SK-N-SH treated with all-trans-retinoic acid at 6 μM for 48 hours (cell line): ENCODE measurements at regions not wholly inside any gene's neighbourhood (a gene's known extent, or its start where the extent isn't known, plus 50 kb on each side); places are given as distances from the start of the nearest gene placed in this dataset.

ENCODE experiments used
- ATAC-seq: fragments of 200-7000 bp; cut with Tn5 transposase; 3 replicates; pipeline ENCODE4 v1.9.1; 2020; ENCODE audit warnings: mild to moderate bottlenecking, moderate library complexity
- BACH2 ChIP-seq: fragments of 250-450 bp; sonication (Bioruptor Pico); IDR thresholded peaks from 2 replicates; pipeline ENCODE4 v1.9.0; 2021; ENCODE audit warnings: mild to moderate bottlenecking, borderline replicate concordance
- CSDC2 ChIP-seq: fragments of 250-450 bp; sonication (Bioruptor Pico); IDR thresholded peaks from 2 replicates; pipeline ENCODE4 v1.5.0; 2020; ENCODE audit warnings: mild to moderate bottlenecking, moderate library complexity
- ESRRG ChIP-seq: fragments of 250-450 bp; sonication (Bioruptor Pico); IDR thresholded peaks from 2 replicates; pipeline ENCODE4 v1.6.1; 2021; ENCODE audit warnings: mild to moderate bottlenecking
- GLIS3 ChIP-seq: fragments of 250-450 bp; sonication (Bioruptor Pico); IDR thresholded peaks from 2 replicates; pipeline ENCODE4 v1.5.0; 2020; ENCODE audit warnings: mild to moderate bottlenecking, moderate library complexity
- ISL1 ChIP-seq: fragments of 250-450 bp; sonication (Bioruptor Pico); IDR thresholded peaks from 2 replicates; pipeline ENCODE4 v2.1.2; 2022; ENCODE audit warnings: mild to moderate bottlenecking, moderate library complexity
- OSR1 ChIP-seq: fragments of 250-450 bp; sonication (Bioruptor Pico); IDR thresholded peaks from 2 replicates; pipeline ENCODE4 v1.8.0; 2022; ENCODE audit warnings: moderate library complexity, mild to moderate bottlenecking, inconsistent platforms
- PPARA ChIP-seq: fragments of 250-450 bp; sonication (Bioruptor Pico); IDR thresholded peaks from 2 replicates; pipeline ENCODE4 v1.5.0; 2020; ENCODE audit warnings: mild to moderate bottlenecking, borderline replicate concordance
- RARB ChIP-seq: fragments of 250-450 bp; sonication (Bioruptor Pico); IDR thresholded peaks from 2 replicates; pipeline ENCODE4 v1.8.0; 2021; ENCODE audit warnings: mild to moderate bottlenecking, moderate library complexity
- SNAI2 ChIP-seq: fragments of 250-450 bp; sonication (Bioruptor Pico); IDR thresholded peaks from 2 replicates; pipeline ENCODE4 v1.5.0; 2020; ENCODE audit warnings: mild to moderate bottlenecking, moderate library complexity
- TCF4 ChIP-seq: fragments of 250-450 bp; sonication (Bioruptor Pico); IDR thresholded peaks from 2 replicates; pipeline ENCODE4 v1.8.0; 2021; ENCODE audit warnings: mild to moderate bottlenecking, moderate library complexity, borderline replicate concordance
- TOX ChIP-seq: fragments of 250-450 bp; sonication (Bioruptor Pico); IDR thresholded peaks from 2 replicates; pipeline ENCODE4 v1.8.0; 2021; ENCODE audit warnings: mild to moderate bottlenecking, moderate library complexity, borderline replicate concordance
- ZC3H10 ChIP-seq: fragments of 250-450 bp; sonication (Bioruptor Pico); IDR thresholded peaks from 2 replicates; pipeline ENCODE4 v1.5.1; 2021; ENCODE audit warnings: mild to moderate bottlenecking, moderate library complexity
- ZFP30 ChIP-seq: fragments of 450-650 bp; formaldehyde crosslinking; IDR thresholded peaks from 2 replicates; pipeline ENCODE4 v1.5.0; 2022; ENCODE audit warnings: mild to moderate bottlenecking, moderate library complexity
- ZNF70 ChIP-seq: fragments of 450-650 bp; formaldehyde crosslinking; IDR thresholded peaks from 2 replicates; pipeline ENCODE4 v1.5.0; 2020; ENCODE audit warnings: mild to moderate bottlenecking, moderate library complexity
- TF ChIP-seq, protein P1 (sequence below): fragments of 250-450 bp; sonication (Bioruptor Pico); IDR thresholded peaks from 2 replicates; pipeline ENCODE4 v1.5.0; 2020; ENCODE audit warnings: mild to moderate bottlenecking, moderate library complexity
- TF ChIP-seq, protein P2 (sequence below): fragments of 250-450 bp; sonication (Bioruptor Pico); IDR thresholded peaks from 2 replicates; pipeline ENCODE4 v1.5.1; 2021; ENCODE audit warnings: mild to moderate bottlenecking, moderate library complexity
- TF ChIP-seq, protein P3 (sequence below): fragments of 250-450 bp; sonication (Bioruptor Pico); IDR thresholded peaks from 2 replicates; pipeline ENCODE4 v1.5.1; 2020; ENCODE audit warnings: low read depth, mild to moderate bottlenecking, moderate library complexity

DNA sequence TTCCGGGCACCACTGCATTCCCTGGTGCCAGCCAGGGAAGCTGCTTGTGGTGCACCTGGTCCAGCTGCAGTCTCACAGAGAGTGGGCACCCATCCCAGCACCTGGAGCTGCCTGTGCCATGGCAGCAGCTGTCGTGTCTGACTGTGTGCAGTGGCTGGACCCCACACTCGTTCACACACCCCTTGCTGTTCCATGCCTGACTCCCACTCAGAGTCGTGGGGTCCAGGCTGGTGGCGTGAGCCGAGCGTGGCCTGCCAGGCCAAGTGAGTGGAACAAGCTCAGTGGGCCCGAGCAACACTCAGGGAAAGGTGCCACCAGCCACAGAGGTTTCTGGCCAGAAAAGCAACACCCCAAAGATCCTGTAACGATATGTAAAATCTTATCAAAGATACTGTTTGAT, 97.2 kb upstream of the KCNK1 start:
- no peak for ATAC-seq
- TF ChIP-seq SNAI2 (CRISPR knock-in tag) = no peak
- TF ChIP-seq CSDC2 = no peak
- TF ChIP-seq GLIS3 (CRISPR knock-in tag) = no peak
- no peak for TF ChIP-seq ESRRG (CRISPR knock-in tag)
- no peak for TF ChIP-seq ZFP30

DNA sequence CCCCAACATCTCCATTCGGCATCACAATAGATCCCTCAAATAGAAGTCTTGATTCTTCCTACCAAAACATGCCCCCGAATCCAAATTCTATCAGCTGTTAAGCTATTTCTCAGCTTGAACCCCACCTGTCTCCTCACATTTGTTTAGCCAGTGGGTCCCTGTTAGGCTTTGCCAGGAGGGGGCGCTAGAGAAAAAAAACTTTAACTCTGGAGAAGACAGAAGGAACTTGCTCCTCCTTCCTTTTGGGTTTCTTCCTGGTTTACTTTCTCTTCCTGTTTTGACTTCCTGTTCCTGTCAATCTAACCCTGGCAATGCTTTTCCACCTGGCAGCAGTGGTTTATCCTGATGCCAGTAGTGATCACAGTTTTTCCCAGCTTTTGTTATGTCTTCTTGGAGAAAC, 95.6 kb upstream of the KCNK1 start:
- ATAC-seq = peak; percentile 48; the same call in 1 of the 3 replicates
- TF ChIP-seq ZFP30 (no peak), GLIS3 (CRISPR knock-in tag) (no peak), ZNF70 (CRISPR knock-in tag) (no peak), SNAI2 (CRISPR knock-in tag) (no peak), ISL1 (CRISPR knock-in tag) (no peak), PPARA (CRISPR knock-in tag) (no peak), TOX (no peak), ZC3H10 (CRISPR knock-in tag) (no peak)
- TF ChIP-seq, protein P1, sequence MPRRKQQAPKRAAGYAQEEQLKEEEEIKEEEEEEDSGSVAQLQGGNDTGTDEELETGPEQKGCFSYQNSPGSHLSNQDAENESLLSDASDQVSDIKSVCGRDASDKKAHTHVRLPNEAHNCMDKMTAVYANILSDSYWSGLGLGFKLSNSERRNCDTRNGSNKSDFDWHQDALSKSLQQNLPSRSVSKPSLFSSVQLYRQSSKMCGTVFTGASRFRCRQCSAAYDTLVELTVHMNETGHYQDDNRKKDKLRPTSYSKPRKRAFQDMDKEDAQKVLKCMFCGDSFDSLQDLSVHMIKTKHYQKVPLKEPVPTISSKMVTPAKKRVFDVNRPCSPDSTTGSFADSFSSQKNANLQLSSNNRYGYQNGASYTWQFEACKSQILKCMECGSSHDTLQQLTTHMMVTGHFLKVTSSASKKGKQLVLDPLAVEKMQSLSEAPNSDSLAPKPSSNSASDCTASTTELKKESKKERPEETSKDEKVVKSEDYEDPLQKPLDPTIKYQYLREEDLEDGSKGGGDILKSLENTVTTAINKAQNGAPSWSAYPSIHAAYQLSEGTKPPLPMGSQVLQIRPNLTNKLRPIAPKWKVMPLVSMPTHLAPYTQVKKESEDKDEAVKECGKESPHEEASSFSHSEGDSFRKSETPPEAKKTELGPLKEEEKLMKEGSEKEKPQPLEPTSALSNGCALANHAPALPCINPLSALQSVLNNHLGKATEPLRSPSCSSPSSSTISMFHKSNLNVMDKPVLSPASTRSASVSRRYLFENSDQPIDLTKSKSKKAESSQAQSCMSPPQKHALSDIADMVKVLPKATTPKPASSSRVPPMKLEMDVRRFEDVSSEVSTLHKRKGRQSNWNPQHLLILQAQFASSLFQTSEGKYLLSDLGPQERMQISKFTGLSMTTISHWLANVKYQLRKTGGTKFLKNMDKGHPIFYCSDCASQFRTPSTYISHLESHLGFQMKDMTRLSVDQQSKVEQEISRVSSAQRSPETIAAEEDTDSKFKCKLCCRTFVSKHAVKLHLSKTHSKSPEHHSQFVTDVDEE (CRISPR knock-in tag) = no peak
- TF ChIP-seq, protein P2, sequence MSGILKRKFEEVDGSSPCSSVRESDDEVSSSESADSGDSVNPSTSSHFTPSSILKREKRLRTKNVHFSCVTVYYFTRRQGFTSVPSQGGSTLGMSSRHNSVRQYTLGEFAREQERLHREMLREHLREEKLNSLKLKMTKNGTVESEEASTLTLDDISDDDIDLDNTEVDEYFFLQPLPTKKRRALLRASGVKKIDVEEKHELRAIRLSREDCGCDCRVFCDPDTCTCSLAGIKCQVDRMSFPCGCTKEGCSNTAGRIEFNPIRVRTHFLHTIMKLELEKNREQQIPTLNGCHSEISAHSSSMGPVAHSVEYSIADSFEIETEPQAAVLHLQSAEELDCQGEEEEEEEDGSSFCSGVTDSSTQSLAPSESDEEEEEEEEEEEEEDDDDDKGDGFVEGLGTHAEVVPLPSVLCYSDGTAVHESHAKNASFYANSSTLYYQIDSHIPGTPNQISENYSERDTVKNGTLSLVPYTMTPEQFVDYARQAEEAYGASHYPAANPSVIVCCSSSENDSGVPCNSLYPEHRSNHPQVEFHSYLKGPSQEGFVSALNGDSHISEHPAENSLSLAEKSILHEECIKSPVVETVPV (CRISPR knock-in tag) = no peak

DNA sequence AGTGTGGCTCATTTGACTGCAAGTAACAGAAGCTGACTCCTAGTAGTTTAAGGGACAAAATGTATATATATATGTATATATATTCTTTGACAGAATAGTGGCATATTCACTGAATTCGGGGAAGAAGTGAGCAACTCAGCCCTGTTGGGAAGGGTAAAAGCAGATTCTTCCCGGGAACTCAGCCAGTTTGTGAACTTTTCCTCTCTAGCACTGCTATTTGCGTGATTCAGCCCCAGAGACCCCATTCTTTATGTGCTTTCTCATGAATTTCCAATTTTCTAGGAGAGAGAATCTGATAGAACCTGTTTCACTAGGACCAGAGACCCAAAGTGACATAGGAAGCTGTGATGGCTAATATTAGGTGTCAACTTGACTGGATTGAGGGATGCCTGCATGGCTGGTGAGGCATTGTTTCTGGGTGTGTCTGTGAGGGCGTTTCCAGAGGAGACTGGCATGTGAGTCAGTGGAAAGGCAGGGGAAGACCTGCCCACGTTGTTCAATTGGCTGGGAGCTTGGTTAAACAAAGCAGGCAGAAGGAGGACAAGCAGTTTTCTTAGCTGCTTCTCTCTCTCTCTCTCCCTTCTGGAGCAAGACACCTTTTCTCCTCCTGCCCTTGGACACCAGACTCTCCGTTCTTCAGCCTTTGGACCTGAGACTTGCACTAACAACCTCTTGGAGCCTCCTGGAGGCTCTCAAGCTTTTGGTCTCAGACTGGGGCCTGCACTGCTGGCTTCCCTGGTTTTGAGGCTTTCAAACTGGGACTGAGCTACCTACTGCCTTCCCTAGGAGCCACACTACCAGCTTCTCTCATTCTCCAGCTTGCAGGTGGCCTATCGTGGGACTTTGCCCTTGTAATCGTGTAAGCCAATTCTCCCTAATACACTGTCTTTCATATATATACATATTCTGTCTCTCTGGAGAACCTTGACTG, 93.4 kb upstream of the KCNK1 start:
- TF ChIP-seq ESRRG (CRISPR knock-in tag) (no peak), CSDC2 (no peak), GLIS3 (CRISPR knock-in tag) (no peak), TCF4 (CRISPR knock-in tag) (no peak), OSR1 (CRISPR knock-in tag) (no peak), RARB (no peak), ZFP30 (no peak), ISL1 (CRISPR knock-in tag) (no peak), BACH2 (CRISPR knock-in tag) (no peak)
- TF ChIP-seq, protein P1 (CRISPR knock-in tag) = no peak
- TF ChIP-seq, protein P2 (CRISPR knock-in tag) = no peak
- TF ChIP-seq, protein P3, sequence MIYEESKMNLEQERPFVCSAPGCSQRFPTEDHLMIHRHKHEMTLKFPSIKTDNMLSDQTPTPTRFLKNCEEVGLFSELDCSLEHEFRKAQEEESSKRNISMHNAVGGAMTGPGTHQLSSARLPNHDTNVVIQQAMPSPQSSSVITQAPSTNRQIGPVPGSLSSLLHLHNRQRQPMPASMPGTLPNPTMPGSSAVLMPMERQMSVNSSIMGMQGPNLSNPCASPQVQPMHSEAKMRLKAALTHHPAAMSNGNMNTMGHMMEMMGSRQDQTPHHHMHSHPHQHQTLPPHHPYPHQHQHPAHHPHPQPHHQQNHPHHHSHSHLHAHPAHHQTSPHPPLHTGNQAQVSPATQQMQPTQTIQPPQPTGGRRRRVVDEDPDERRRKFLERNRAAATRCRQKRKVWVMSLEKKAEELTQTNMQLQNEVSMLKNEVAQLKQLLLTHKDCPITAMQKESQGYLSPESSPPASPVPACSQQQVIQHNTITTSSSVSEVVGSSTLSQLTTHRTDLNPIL (CRISPR knock-in tag) = no peak
- no peak for ATAC-seq
